T-cell (primary cell): ENCODE measurements at regions not wholly inside any gene's neighbourhood (a gene's known extent, or its start where the extent isn't known, plus 50 kb on each side); places are given as distances from the start of the nearest gene placed in this dataset.
"Not testable (repeated sequence)": the region's sequence is repeated elsewhere in the genome, so short reads cannot be mapped to it uniquely, and the experiment has no call there.

Source experiments
- ATAC-seq, 4 experiments: fragments of 200-7000 bp in 3 of 4; fragments of 150-1000 bp in 1 of 4; cut with Tn5 transposase; replicated peaks in 1 of 4; 1 replicate in 3 of 4; 2 replicates in 1 of 4; pipeline ENCODE4 v1.10.0; 2021; ENCODE audit warnings: moderate library complexity in 3 of 4, mild to moderate bottlenecking in 2 of 4, moderate number of reproducible peaks in 1 of 4
- CTCF ChIA-PET, 2 donors: fragments of 300-600 bp; sonication (Branson Sonifier 250); formaldehyde crosslinking; loops; one replicate each; lab custom pipeline; 2022; ENCODE audit warnings: antibody characterized with exemption in 2 of 2; lab: Charles Lee
- POLR2A ChIA-PET, 2 donors: fragments of 300-600 bp; sonication (Branson Sonifier 250); formaldehyde crosslinking; loops; one replicate each; lab custom pipeline; 2022; ENCODE audit warnings: antibody characterized with exemption in 2 of 2; lab: Charles Lee
- DNase-seq, 35 experiments: peaks; one replicate each; pipeline versions ENCODE4 v3.0.0 to v3.0.0-alpha.2; 2013 to 2023
- H3K27ac ChIP-seq: one replicate; pipeline ENCODE4 v1.5.1; 2013; ENCODE audit warnings: low read length
- H3K27me3 ChIP-seq, 2 experiments: replicated peaks in 1 of 2; 1 replicate in 1 of 2; 2 replicates in 1 of 2; pipeline versions ENCODE4 v1.6.1 to v1.7.0; 2013; ENCODE audit warnings: low read length in 1 of 2, mixed read lengths in 1 of 2; ENCODE audit not compliant: control insufficient read depth in 2 of 2, insufficient read depth in 2 of 2; ENCODE audit errors: extremely low read depth in 1 of 2
- H3K36me3 ChIP-seq, 2 donors: 1 replicate in 1 of 2; 2 replicates in 1 of 2; pipeline versions ENCODE4 v1.6.1 to v1.7.0; 2013; ENCODE audit warnings: low read length in 1 of 2; ENCODE audit not compliant: control insufficient read depth in 2 of 2, insufficient read depth in 1 of 2; ENCODE audit errors: extremely low read depth in 1 of 2
- H3K4me1 ChIP-seq, 2 experiments: 1 replicate in 1 of 2; 2 replicates in 1 of 2; pipeline versions ENCODE4 v1.6.1 to v1.7.0; 2013; ENCODE audit warnings: low read length in 2 of 2, mixed read lengths in 1 of 2; ENCODE audit not compliant: insufficient read depth in 2 of 2, control insufficient read depth in 1 of 2; ENCODE audit errors: extremely low read depth in 1 of 2
- H3K4me3 ChIP-seq, 2 donors: 1 replicate in 1 of 2; 2 replicates in 1 of 2; pipeline versions ENCODE4 v1.5.1 to v1.7.0; 2013; ENCODE audit warnings: mild to moderate bottlenecking in 2 of 2, low read length in 1 of 2, moderate library complexity in 1 of 2; ENCODE audit not compliant: control insufficient read depth in 1 of 2; ENCODE audit errors: extremely low read depth in 1 of 2
- H3K9me3 ChIP-seq: 2 replicates; pipeline ENCODE4 v1.7.0; 2013
- H3K27ac Mint-ChIP-seq, 2 donors: one replicate each; pipeline ENCODE4 v1.8.0; 2020 to 2021; ENCODE audit warnings: mild to moderate bottlenecking in 2 of 2, mixed read lengths in 2 of 2
- H3K27me3 Mint-ChIP-seq, 2 donors: one replicate each; pipeline ENCODE4 v1.8.0; 2021 to 2022; ENCODE audit warnings: mixed read lengths in 2 of 2
- H3K36me3 Mint-ChIP-seq: one replicate; pipeline ENCODE4 v1.8.0; 2021; ENCODE audit warnings: mixed read lengths
- H3K4me1 Mint-ChIP-seq, 3 donors: one replicate each; pipeline ENCODE4 v1.8.0; 2020 to 2022; ENCODE audit warnings: mixed read lengths in 3 of 3, mild to moderate bottlenecking in 1 of 3
- H3K4me3 Mint-ChIP-seq, 3 donors: one replicate each; pipeline ENCODE4 v1.8.0; 2020 to 2022; ENCODE audit warnings: mild to moderate bottlenecking in 3 of 3, mixed read lengths in 3 of 3, moderate library complexity in 3 of 3
- H3K9me3 Mint-ChIP-seq, 3 donors: one replicate each; pipeline ENCODE4 v1.8.0; 2020 to 2022; ENCODE audit warnings: mixed read lengths in 3 of 3
- WGBS: methylation state at CpG from one replicate; pipeline ENCODE4 v1.1.5; 2013; ENCODE audit warnings: missing lambda C conversion rate; ENCODE audit not compliant: insufficient coverage; 5-methylcytosine and 5-hydroxymethylcytosine counted together

DNA sequence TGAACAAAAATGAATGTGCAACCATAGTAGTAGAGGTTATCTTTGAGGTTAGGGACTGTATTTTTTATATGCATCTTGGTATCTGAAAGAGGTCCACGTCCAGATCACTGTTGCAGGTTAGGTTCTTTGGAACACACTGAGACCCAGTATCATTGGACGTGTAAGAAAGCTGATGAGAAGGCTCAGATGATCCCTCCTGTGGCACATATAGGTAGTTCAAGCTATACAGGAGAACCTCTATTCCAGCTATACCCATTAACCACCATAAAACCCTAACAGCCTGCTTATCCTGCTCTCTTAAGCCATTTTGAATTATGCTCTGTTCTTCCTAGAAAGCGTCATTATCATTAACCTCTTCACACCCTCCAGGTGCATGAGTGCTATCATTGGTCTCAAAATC is 930.7 kb upstream of the HS3ST1 start:
- 0% methylated on average over 1 of the region's 3 CpGs for WGBS
- H3K4me3 ChIP-seq: no peak overlapping the region
- peaks cover 4 to 10% (median 7%) of the 10 kb centered on the region in 3 donors for H3K9me3 Mint-ChIP-seq
- CTCF ChIA-PET: no interaction called here
- no peaks in the 10 kb centered on the region for H3K27me3 ChIP-seq
- H3K4me1 Mint-ChIP-seq: no peaks in the 10 kb centered on the region
- DNase-seq: no peak
- H3K27me3 Mint-ChIP-seq: no peaks in the 10 kb centered on the region
- no peaks in the 10 kb centered on the region for H3K4me1 ChIP-seq
- no peak overlapping the region for H3K27ac Mint-ChIP-seq
- no peak overlapping the region for H3K4me3 Mint-ChIP-seq
- H3K9me3 ChIP-seq: no peaks in the 10 kb centered on the region
- H3K36me3 Mint-ChIP-seq: no peaks in the 10 kb centered on the region
- H3K36me3 ChIP-seq: no peaks in the 10 kb centered on the region
- no peak overlapping the region for H3K27ac ChIP-seq
- no peak for ATAC-seq
- POLR2A ChIA-PET: no interaction called here

DNA sequence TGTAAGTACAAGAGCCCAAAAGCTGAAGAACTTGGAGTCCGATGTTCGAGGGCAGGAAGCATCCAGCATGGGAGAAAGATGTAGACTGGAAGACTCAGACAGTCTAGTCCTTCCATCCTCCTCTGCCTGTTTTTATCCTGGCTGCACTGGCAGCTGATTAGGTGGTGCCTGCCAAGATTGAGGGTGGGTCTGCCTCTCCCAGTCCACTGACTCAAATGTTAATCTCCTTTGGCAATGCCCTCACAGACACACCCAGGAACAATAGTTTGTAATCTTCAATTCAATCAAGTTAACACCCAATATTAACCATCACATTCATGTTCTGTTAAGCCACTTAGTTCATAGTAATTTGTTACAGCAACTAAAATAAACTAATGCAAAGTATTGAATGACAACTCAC is 904.4 kb upstream of the HS3ST1 start:
- H3K27me3 Mint-ChIP-seq, H3K27ac ChIP-seq, ATAC-seq, H3K4me3 Mint-ChIP-seq, DNase-seq, H3K9me3 ChIP-seq, H3K4me1 ChIP-seq, POLR2A ChIA-PET, CTCF ChIA-PET, H3K36me3 Mint-ChIP-seq, H3K27ac Mint-ChIP-seq, H3K4me1 Mint-ChIP-seq, H3K36me3 ChIP-seq, H3K4me3 ChIP-seq, H3K27me3 ChIP-seq: not testable (repeated sequence)
- peaks cover 7 to 22% (median 9%) of the 10 kb centered on the region in 3 donors for H3K9me3 Mint-ChIP-seq
- WGBS: 92% methylated on average over 2 of the region's 2 CpGs

- ATAC-seq (no peak), DNase-seq (no peak)
- no peak overlapping the region for H3K27ac Mint-ChIP-seq
- H3K4me3 ChIP-seq: no peak overlapping the region
- H3K27me3 ChIP-seq: no peaks in the 10 kb centered on the region
- no peaks in the 10 kb centered on the region for H3K4me1 Mint-ChIP-seq
- CTCF ChIA-PET: no interaction called here
- H3K36me3 Mint-ChIP-seq: no peaks in the 10 kb centered on the region
- H3K9me3 Mint-ChIP-seq: peaks cover 3 to 20% (median 4%) of the 10 kb centered on the region in 3 donors
- H3K9me3 ChIP-seq: no peaks in the 10 kb centered on the region
- POLR2A ChIA-PET: no interaction called here
- 100% methylated on average over 1 of the region's 1 CpG for WGBS
- H3K36me3 ChIP-seq: no peaks in the 10 kb centered on the region
- H3K27ac ChIP-seq: no peak overlapping the region
- H3K4me3 Mint-ChIP-seq: no peak overlapping the region
- no peaks in the 10 kb centered on the region for H3K27me3 Mint-ChIP-seq
- H3K4me1 ChIP-seq: no peaks in the 10 kb centered on the region
Measured at GRCh38 chr4:12324965-12325364, 896.3 kb upstream of the HS3ST1 start.

DNA sequence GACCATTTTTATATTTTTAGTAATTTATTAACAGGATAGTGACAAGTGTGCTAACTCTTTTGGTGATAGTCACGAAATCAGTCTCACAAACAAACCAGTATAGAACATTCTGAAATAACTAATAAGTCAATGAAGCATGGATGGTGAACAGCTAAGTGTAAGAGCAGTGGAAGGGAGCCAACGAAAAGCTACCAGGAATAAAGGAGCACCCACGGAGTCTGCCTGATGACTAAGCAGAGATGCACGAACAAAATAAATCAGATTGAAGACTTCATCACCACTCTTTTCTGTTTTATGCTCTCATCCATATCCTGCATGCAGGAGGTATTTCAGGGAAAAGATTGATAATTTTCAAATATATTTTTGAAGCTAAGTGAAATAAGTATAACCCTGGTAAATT is 891.1 kb upstream of the HS3ST1 start:
- Mint-ChIP-seq H3K36me3 (no peaks in the 10 kb centered on the region), H3K27ac (no peak overlapping the region), H3K9me3 (peaks cover 3 to 14% (median 4%) of the 10 kb centered on the region in 3 donors), H3K27me3 (no peaks in the 10 kb centered on the region), H3K4me1 (no peaks in the 10 kb centered on the region), H3K4me3 (no peak overlapping the region)
- Histone ChIP-seq H3K4me3 (no peak overlapping the region), H3K9me3 (no peaks in the 10 kb centered on the region), H3K36me3 (no peaks in the 10 kb centered on the region), H3K4me1 (no peaks in the 10 kb centered on the region), H3K27ac (no peak overlapping the region), H3K27me3 (no peaks in the 10 kb centered on the region)
- WGBS: no CpG with 5 or more reads among the region's 4 CpGs
- ATAC-seq: no peak
- ChIA-PET POLR2A (interaction anchor here in 1 of 2 donors (0.6 kb wide), 1 partner anchor 45 kb away, joined by 3 read pairs; no protein-coding TSS in a partner anchor), CTCF (no interaction called here)
- no peak for DNase-seq

DNA sequence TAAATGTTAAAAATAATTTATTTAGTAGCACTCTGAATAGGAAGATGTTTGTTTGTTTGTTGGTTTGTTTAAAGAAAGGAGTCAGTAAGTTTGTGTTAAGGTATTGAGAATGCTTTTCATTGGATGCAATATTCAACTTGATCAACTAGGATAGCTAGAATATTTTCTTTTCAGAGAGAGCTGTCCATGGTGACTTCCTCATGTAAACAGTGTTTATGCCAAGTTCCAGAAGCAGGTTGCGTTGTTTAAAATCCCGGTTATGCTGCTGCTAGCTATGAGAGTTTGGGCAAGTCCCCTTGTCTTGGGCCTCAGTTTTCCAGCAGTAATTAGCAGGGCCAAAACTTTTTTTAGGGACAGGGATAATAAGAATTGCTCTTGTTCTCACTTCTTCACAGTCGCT is 876.2 kb upstream of the HS3ST1 start:
- WGBS: 80% methylated on average over 2 of the region's 3 CpGs
- Histone ChIP-seq H3K4me1 (no peaks in the 10 kb centered on the region), H3K9me3 (no peaks in the 10 kb centered on the region), H3K4me3 (no peak overlapping the region), H3K36me3 (no peaks in the 10 kb centered on the region), H3K27me3 (no peaks in the 10 kb centered on the region), H3K27ac (no peak overlapping the region)
- DNase-seq: no peak
- Mint-ChIP-seq H3K4me3 (no peak overlapping the region), H3K27me3 (no peaks in the 10 kb centered on the region), H3K36me3 (no peaks in the 10 kb centered on the region), H3K4me1 (no peaks in the 10 kb centered on the region), H3K9me3 (peaks cover 7 to 32% (median 8%) of the 10 kb centered on the region in 3 donors), H3K27ac (no peak overlapping the region)
- ATAC-seq: no peak
- ChIA-PET CTCF (no interaction called here), POLR2A (no interaction called here)

GRCh38 chr4:12296366-12296765 is 867.7 kb upstream of the HS3ST1 start:
- Histone ChIP-seq H3K4me1 (no peaks in the 10 kb centered on the region), H3K4me3 (no peak overlapping the region), H3K36me3 (no peaks in the 10 kb centered on the region), H3K27ac (no peak overlapping the region), H3K9me3 (no peaks in the 10 kb centered on the region), H3K27me3 (no peaks in the 10 kb centered on the region)
- DNase-seq (no peak), ATAC-seq (no peak)
- POLR2A ChIA-PET: no interaction called here
- peaks cover 5 to 19% (median 17%) of the 10 kb centered on the region in 3 donors for H3K9me3 Mint-ChIP-seq
- no peak overlapping the region for H3K4me3 Mint-ChIP-seq
- H3K36me3 Mint-ChIP-seq: no peaks in the 10 kb centered on the region
- H3K4me1 Mint-ChIP-seq: no peaks in the 10 kb centered on the region
- H3K27me3 Mint-ChIP-seq: no peaks in the 10 kb centered on the region
- 80% methylated on average over 1 of the region's 1 CpG for WGBS
- CTCF ChIA-PET: no interaction called here
- H3K27ac Mint-ChIP-seq: no peak overlapping the region

DNA sequence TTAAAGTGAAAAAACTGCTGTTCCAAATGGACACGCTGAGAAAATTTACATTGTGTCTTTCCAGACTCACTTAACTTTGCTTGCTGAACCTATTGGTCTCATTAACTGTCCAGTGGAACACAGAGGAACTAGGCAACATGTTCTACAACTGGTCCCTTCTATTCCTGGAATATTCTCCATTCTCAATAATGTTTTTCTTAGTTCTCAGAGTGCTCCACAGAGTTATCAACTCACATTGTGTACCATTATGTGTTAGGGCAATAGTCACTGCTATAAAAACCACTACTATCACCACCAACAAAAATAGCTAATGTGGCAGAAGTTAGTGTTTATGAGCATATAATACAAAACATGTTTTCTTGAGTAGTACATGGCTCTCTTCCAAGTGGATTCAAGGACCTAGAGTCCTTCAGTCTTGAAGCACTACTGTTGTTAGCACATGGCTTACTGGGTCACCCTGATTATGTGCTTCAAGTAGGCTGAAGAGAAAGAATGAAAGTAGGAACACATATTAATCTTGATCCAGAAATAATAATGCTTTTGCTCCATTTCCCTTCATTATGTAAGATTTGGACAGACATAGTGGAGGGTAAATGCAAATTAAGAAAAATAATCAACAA is 865.3 kb upstream of the HS3ST1 start:
- no peaks in the 10 kb centered on the region for H3K9me3 ChIP-seq
- no peak overlapping the region for H3K27ac ChIP-seq
- H3K9me3 Mint-ChIP-seq: peaks cover 3 to 17% (median 16%) of the 10 kb centered on the region in 3 donors
- no peaks in the 10 kb centered on the region for H3K36me3 Mint-ChIP-seq
- no peak overlapping the region for H3K4me3 Mint-ChIP-seq
- 100% methylated on average over 1 of the region's 1 CpG for WGBS
- H3K36me3 ChIP-seq: no peaks in the 10 kb centered on the region
- no peak overlapping the region for H3K27ac Mint-ChIP-seq
- POLR2A ChIA-PET: no interaction called here
- H3K4me1 ChIP-seq: no peaks in the 10 kb centered on the region
- no peaks in the 10 kb centered on the region for H3K27me3 ChIP-seq
- no peak overlapping the region for H3K4me3 ChIP-seq
- no peaks in the 10 kb centered on the region for H3K27me3 Mint-ChIP-seq
- no peak for ATAC-seq
- no peak for DNase-seq
- no peaks in the 10 kb centered on the region for H3K4me1 Mint-ChIP-seq
- CTCF ChIA-PET: no interaction called here
